ENCODE measurements at regions not wholly inside any gene's neighbourhood (a gene's known extent, or its start where the extent isn't known, plus 50 kb on each side); places are given as distances from the start of the nearest gene placed in this dataset.

DNA sequence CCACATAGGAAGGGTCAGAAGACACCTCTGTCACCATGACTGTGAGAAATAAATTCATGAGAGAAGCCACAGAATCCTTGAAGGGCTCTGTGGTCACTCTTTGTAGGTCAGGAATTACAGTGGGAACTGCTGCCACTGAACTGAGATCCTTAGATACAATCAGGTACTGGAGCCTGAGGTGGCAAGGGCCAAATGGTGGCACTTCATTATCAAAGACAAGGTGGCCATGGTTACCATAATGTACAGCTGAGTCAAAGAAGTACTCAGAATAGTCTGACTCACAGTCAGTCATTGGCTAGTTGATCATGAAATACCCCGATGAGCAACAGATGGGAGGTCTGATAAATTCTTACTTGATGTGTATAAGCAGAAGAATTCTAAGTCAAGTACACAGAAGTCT is 131.9 kb downstream of the RTL3 start:
- no peaks in the 10 kb centered on the region for H3K9me3 ChIP-seq
- no peak overlapping the region for H3K4me3 ChIP-seq
- TF ChIP-seq CTCF (IDR thresholded peaks at IDR 0.05) (no peak), POLR2A (IDR thresholded peaks at IDR 0.05) (no peak)
- DNase-seq = no peak
- H3K4me1 ChIP-seq = no peaks in the 10 kb centered on the region
- H3K27me3 ChIP-seq = no peaks in the 10 kb centered on the region
- H3K27ac ChIP-seq = no peak overlapping the region
- H3K36me3 ChIP-seq = no peaks in the 10 kb centered on the region
- intact Hi-C loops (cut with DNase I; ENCODE audit: low total_unique reads) = no loop called here

GRCh38 chrX:78522601-78523000 is 136.5 kb downstream of the RTL3 start:
- no peak for TF ChIP-seq CTCF (IDR thresholded peaks at IDR 0.05)
- TF ChIP-seq POLR2A (IDR thresholded peaks at IDR 0.05) = no peak
- DNase-seq = no peak
- H3K36me3 ChIP-seq = no peaks in the 10 kb centered on the region

DNA sequence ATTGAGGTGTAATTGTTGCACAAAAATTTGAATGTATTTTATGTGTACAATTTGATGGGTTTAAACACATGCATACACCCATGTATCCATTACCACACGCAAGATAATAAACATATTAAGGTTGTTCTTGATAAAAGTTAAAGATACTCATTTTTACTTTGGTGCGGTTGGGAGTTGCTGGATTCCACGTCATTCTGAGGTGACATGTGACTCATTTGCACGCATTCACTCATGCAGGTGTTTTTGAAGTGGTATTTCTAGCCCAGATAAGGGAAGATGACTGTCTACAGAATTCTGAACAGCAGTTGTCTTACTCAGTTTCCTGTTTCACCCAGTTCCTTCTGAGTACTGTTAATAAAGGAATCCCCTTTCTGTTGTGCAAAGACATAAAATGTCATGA is 142.0 kb downstream of the RTL3 start:
- Histone ChIP-seq H3K9me3 (no peaks in the 10 kb centered on the region), H3K4me1 (no peaks in the 10 kb centered on the region), H3K4me3 (no peak overlapping the region), H3K36me3 (no peaks in the 10 kb centered on the region), H3K27ac (no peak overlapping the region), H3K27me3 (no peaks in the 10 kb centered on the region)
- TF ChIP-seq POLR2A (IDR thresholded peaks at IDR 0.05) (no peak), CTCF (IDR thresholded peaks at IDR 0.05) (no peak)
- intact Hi-C loops (cut with DNase I; ENCODE audit: low total_unique reads) = no loop called here
- no peak for DNase-seq

More at GRCh38 chrX:78522601-78523000, 136.5 kb downstream of the RTL3 start:
- Histone ChIP-seq H3K27me3 (no peaks in the 10 kb centered on the region), H3K27ac (no peak overlapping the region), H3K4me3 (no peak overlapping the region), H3K9me3 (no peaks in the 10 kb centered on the region), H3K4me1 (no peaks in the 10 kb centered on the region)
- intact Hi-C loops (cut with DNase I; ENCODE audit: low total_unique reads) = no loop called here

DNA sequence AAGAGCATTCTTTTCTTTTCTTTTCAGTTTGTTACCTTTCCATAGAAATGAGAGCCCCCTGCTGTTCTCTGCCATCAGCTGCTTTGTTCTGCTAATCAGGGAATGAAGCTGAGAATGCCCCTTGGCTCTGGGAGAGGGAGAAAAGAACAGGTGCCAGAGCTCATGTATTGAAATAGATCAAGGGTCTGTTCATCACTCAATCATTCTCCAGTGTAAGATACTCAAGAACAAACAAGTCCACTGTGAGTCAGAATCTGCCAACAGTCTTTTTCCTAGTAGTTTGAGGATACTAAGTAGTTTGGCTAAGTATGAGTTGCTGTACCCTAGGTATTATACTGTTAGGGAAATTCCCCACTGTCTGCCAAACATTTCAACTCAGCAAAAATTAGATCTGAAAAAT is 144.3 kb downstream of the RTL3 start:
- Histone ChIP-seq H3K36me3 (no peaks in the 10 kb centered on the region), H3K4me1 (no peaks in the 10 kb centered on the region), H3K27ac (no peak overlapping the region), H3K4me3 (no peak overlapping the region), H3K9me3 (no peaks in the 10 kb centered on the region), H3K27me3 (no peaks in the 10 kb centered on the region)
- TF ChIP-seq CTCF (IDR thresholded peaks at IDR 0.05) (no peak), POLR2A (IDR thresholded peaks at IDR 0.05) (no peak)
- no peak for DNase-seq
- intact Hi-C loops (cut with DNase I; ENCODE audit: low total_unique reads) = no loop called here

DNA sequence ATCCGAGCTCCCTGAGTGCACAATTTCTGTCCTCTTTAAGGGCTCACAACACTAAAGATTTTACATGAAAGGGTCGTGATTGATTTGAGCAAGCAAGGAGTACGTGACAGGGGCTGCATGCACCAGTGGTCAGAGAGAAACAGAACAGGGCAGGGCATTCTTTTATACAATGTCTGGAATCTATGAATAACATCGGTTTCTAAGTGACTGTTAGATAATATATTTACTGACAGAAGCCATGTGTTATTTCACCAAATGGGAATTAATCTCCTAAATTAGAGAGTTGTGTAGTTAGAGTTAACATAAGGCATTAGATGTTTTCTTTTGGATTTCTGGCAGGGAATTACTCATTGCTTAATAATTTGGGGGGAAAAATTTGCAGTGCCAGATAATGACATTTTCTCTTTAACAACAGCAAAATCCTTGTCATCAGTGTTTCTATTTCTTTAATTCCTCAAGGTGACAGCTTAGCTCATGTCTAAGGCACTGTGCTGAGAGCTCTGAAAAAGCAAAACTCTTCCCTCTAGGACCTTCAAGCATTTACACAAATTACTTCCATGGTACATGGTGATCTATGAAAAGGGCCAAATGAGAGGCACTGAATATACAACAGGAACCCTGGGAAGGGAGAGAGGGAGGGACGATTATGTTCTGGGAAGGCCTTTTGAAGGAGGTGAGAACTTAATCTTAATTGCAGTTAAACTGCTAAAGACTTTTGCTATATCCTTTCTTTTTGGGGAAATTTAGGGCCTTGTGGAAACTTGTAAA is 145.0 kb downstream of the RTL3 start:
- Histone ChIP-seq H3K4me1 (no peaks in the 10 kb centered on the region), H3K27me3 (no peaks in the 10 kb centered on the region), H3K4me3 (no peak overlapping the region), H3K36me3 (no peaks in the 10 kb centered on the region), H3K9me3 (no peaks in the 10 kb centered on the region), H3K27ac (peak overlapping the region in 1 of 2 donors; percentile 10)
- TF ChIP-seq CTCF (IDR thresholded peaks at IDR 0.05) (no peak), POLR2A (IDR thresholded peaks at IDR 0.05) (no peak)
- no peak for DNase-seq
- intact Hi-C loops (cut with DNase I; ENCODE audit: low total_unique reads) = no loop called here
